G401 (cell line): ENCODE measurements at regions not wholly inside any gene's neighbourhood (a gene's known extent, or its start where the extent isn't known, plus 50 kb on each side); places are given as distances from the start of the nearest gene placed in this dataset.

Experiments
- DNase-seq: peaks from one replicate; pipeline ENCODE4 v3.0.0-alpha.2; 2015; ENCODE audit warnings: low spot score
- in situ Hi-C: cut with HindIII; loops from 2 replicates; pipeline ENCODE4 v1.10.0; 2016; ENCODE audit warnings: low sequenced_read_pairs, mixed read lengths

DNA sequence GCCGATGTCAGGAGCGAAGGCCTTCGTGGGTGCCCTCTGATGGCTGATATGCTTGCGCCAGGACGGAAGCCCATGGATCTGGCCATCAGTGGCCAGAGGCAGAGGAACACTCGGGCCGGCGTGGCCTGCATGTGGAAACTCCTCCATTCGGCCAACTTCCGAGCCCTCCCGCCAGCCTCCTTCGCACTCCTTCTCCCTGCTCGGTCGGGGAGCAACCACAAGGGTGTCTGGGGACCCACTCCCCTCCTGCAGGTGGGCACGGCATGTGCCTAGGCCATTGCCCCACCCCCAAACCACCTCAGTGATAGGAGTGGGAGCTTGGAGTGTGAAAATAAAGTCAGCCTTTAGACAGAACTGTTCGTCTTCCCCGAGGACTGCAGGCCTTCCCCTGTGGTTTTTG is 231.3 kb downstream of the BCL11B start:
- in situ Hi-C loops, result no loop called here
- no peak for DNase-seq

GRCh38 chr14:99041141-99041819 is 230.7 kb downstream of the BCL11B start:
- in situ Hi-C loops, result no loop called here
- no peak for DNase-seq

- no peak for DNase-seq
- in situ Hi-C loops, result no loop called here
Observed at GRCh38 chr14:99041820-99042174, 230.2 kb downstream of the BCL11B start.

DNA sequence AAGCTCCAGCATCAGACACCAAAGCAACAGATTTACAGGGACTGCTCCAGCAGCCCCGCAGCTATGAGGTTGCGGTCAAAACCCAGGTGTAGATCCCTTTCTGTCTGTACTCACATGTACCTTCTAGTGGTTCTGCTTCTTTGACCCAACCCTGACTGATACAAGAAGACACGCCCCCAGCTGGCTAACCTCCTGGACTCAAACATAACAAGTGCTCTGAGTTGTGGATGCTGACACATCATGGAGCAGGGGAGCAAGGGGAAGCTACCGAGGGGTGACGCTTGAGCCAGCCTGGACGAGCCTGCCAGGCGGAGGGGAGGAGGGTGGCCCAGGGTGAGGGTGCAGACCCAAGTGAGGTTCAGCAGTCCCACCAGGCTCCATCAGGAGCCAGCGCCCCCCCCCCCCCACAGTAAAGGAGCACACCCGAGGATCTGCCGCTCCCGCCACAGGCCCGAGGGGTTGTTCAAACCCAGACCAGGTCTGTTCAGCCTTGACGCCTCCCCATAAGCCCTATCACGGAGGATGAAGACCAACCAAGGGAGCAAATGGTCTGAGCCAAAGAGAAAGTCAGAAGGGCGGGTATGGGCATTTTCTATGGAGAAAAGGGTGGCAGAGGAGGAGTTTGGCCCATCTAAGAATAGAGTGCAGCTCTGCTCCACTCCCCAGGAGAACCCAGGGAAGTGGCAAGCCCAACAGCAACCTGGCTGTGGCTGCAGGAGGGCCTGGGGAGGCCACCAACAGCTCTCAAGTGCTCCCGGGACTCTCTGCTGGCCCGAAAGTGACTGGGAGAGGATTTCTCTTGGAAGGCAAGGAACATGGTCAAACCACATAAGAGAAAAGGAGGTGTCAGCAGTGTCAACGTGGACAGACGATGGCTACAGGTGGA is 229.4 kb downstream of the BCL11B start:
- DNase-seq, result no peak
- in situ Hi-C loops, result no loop called here

GRCh38 chr14:99043267-99043615 is 228.8 kb downstream of the BCL11B start:
- in situ Hi-C loops, result no loop called here
- DNase-seq, result no peak

- no peak for DNase-seq
- in situ Hi-C loops, result no loop called here
Observed at GRCh38 chr14:99043756-99044155, 228.2 kb downstream of the BCL11B start.

GRCh38 chr14:99047441-99048031 is 224.5 kb downstream of the BCL11B start:
- no peak for DNase-seq
- in situ Hi-C loops, result no loop called here

- in situ Hi-C loops, result no loop called here
- no peak for DNase-seq
Observed at GRCh38 chr14:99050309-99050708, 221.7 kb downstream of the BCL11B start.

DNA sequence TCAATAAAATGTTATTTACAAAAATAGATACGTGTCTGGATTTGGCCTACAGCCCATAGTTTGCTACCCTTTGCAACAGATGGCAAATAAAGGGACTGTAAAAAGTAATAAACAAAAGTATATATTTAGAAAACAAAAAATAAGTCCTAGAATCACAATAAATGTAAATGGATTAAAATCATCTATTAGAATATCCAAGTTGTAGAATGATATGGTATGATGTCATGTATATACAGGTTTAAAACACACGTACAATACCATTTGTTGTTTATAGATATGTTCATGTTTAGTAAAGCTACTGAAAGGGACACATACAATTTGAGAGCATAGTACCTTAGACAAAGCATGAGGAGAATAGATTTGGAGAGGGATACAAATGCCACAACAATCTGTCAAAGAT is 219.5 kb downstream of the BCL11B start:
- in situ Hi-C loops, result no loop called here
- no peak for DNase-seq

- in situ Hi-C loops, result no loop called here
- DNase-seq, result no peak
Observed at GRCh38 chr14:99055019-99055418, 217.0 kb downstream of the BCL11B start.

DNA sequence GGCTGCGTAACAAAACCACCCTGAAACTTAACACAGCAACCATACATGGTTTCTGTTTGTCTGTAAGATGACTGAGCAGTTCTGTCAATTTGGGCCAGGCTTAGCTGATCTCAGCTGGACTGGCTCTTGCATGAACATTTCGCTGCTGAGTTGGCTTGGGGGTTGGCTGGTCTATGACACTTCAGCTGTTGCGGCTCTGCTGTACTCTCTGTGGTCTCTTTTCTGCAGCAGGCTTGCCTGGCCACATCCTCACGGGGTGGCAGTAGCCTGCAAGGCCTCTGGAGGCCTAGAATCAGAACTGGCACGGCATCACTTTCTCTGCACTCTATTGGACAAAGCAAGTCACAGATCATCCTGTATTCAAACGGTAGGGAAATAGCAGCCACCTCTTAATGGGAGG is 216.2 kb downstream of the BCL11B start:
- in situ Hi-C loops, result no loop called here
- DNase-seq, result no peak

DNA sequence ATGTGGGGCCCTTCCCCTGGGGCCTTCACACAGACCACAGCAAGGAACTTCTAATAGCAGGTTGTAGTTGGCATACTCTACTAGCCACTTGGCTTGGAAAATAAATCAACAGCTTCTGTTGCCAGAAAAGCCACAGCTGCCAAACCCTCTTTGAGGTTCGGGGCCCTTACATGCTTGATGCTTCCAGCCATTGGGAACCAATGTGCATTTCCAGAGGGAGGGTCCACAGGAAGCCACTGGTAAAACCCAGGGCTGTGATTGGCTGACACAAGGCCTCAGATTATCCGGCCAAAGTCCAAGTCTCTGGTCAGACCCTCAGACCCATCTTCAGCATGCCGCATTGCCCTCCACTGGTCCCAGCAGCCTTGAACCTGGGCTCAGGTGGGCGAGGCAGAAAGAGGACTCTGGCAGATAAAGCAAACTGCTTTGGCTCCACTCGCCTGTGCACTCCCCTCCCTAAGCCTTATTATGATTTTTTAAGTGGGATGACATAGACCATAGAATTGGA is 214.4 kb downstream of the BCL11B start:
- in situ Hi-C loops, result no loop called here
- DNase-seq, result no peak

- in situ Hi-C loops, result no loop called here
- DNase-seq, result no peak
Observed at GRCh38 chr14:99058542-99058941, 213.5 kb downstream of the BCL11B start.

DNA sequence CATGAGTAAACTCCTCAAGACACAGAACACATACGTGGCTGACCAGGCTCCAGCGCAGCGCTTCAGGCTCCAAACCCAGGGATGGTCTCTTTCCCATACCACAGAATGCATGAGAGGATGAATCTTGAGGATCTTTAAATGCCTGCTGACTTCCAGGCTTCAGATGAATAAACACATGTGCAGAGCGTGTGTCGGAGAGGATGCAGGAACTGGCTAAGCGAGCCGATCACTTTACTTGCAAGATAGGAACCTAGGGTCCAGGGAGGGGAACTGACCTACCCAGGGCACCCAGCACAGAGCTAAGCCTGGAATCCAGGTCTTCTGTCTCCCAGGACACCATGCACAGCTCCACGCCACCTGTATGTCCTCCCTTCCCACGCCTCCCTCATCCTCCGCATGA is 209.8 kb downstream of the BCL11B start:
- in situ Hi-C loops, result no loop called here
- DNase-seq, result no peak

- DNase-seq, result no peak
- in situ Hi-C loops, result no loop called here
Observed at GRCh38 chr14:99062772-99063418, 209.1 kb downstream of the BCL11B start.

DNA sequence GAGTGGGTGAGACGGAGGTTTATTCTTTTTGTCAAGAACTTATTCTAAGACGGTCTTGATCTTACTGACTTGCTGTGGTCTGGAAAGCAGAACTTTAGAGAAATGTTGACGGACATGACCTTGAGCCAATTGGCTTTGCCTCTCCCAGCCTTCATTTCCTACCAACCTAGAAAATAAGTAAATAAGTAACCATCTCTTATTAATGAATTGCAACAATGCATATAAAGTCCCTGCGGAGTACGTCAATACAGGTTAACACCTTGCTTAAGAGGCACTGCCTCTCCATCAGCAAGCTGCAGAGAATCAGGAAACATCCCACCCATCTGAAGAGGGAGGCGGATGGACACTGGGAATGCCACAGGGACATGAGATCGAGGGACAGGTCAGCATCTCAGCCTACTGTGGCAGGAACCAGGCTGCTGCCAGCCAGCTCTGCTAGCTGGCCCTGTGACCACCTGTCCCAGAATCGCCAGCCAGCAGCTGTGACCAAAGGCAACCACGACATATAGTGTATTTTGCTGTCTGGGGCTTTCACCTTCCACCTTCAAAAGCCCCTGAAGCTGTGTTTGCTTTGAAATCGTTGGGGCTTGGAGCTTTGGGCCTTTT is 208.3 kb downstream of the BCL11B start:
- DNase-seq, result no peak
- in situ Hi-C loops, result no loop called here

GRCh38 chr14:99064262-99064954 is 207.6 kb downstream of the BCL11B start:
- in situ Hi-C loops, result no loop called here
- DNase-seq, result no peak

DNA sequence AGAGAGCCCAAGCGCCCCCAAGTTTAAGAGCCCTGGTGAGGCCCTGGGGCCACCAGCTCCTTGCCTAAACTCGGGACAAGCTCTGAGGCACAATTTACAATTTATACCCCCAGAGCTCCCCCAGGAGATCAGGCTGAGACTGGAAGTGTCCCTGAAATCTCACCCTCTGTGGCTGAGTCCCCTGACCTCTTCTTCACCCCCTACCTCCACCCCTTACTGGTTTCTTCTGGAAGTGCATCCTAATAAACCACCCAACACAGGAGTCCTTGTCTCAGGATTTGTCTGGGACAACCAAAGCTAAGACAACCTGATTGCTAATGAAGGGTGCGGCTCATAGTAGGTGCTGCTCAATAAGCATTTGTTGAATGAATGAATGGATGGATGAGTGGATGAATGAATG is 206.4 kb downstream of the BCL11B start:
- no peak for DNase-seq
- in situ Hi-C loops, result no loop called here

DNA sequence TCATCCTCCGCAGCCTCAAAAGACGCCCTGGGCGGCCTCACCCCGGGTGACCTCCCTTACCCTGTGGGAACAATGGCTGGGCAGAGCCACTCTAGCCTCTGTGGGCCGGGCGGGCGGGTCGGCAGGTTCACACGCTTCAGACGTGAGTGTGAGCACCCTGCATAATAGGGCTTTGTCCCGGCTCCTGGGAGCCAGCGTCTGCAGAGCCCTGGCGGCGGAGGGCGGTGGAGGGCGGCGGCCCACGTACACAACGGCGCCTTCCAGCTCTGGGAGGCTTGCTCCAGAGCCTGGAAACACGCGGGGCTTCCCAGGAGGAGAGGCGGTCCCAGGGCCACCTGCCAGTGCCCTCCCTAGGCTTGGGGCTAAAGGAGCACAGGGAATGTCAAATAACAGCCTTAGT is 205.6 kb downstream of the BCL11B start:
- in situ Hi-C loops, result no loop called here
- DNase-seq, result no peak
